GM19035 (cell line): ENCODE measurements at regions not wholly inside any gene's neighbourhood (a gene's known extent, or its start where the extent isn't known, plus 50 kb on each side); places are given as distances from the start of the nearest gene placed in this dataset.
"Not testable (repeated sequence)": the region's sequence is repeated elsewhere in the genome, so short reads cannot be mapped to it uniquely, and the experiment has no call there.

ENCODE experiments used
- ATAC-seq: cut with Tn5 transposase; IDR thresholded peaks from one replicate; pipeline ENCODE4 v1.9.1; 2021; ENCODE audit not compliant: unreplicated experiment

GRCh38 chr2:142585785-142586184 lies 291.7 kb upstream of the KYNU start:
- ATAC-seq, result peak; percentile 75

- ATAC-seq, result no peak
These were observed 295.1 kb upstream of the KYNU start for GRCh38 chr2:142582317-142582716.

GRCh38 chr2:142581491-142581890 lies 296.0 kb upstream of the KYNU start:
- no peak for ATAC-seq

GRCh38 chr2:142580691-142581090 lies 296.8 kb upstream of the KYNU start:
- ATAC-seq, result no peak

- ATAC-seq, result no peak
These were observed 301.9 kb upstream of the KYNU start for GRCh38 chr2:142575561-142575960.

- no peak for ATAC-seq
These were observed 303.1 kb upstream of the KYNU start for GRCh38 chr2:142574388-142574787.

GRCh38 chr2:142572346-142573132 lies 304.9 kb upstream of the KYNU start:
- no peak for ATAC-seq

- ATAC-seq, result no peak
These were observed 305.5 kb upstream of the KYNU start for GRCh38 chr2:142571934-142572333.

- no peak for ATAC-seq
These were observed 314.6 kb upstream of the KYNU start for GRCh38 chr2:142562900-142563299.

- no peak for ATAC-seq
These were observed 315.8 kb upstream of the KYNU start for GRCh38 chr2:142561656-142562055.

GRCh38 chr2:142557391-142557790 lies 320.1 kb upstream of the KYNU start:
- ATAC-seq, result no peak

- not testable (repeated sequence) for ATAC-seq
These were observed 331.5 kb upstream of the KYNU start for GRCh38 chr2:142545999-142546398.

- ATAC-seq, result no peak
These were observed 332.4 kb upstream of the KYNU start for GRCh38 chr2:142545036-142545435.

- no peak for ATAC-seq
These were observed 333.3 kb upstream of the KYNU start for GRCh38 chr2:142544173-142544572.

- ATAC-seq, result no peak
These were observed 335.0 kb upstream of the KYNU start for GRCh38 chr2:142542431-142542910.

GRCh38 chr2:142536966-142537365 lies 340.5 kb upstream of the KYNU start:
- ATAC-seq, result no peak

GRCh38 chr2:142536492-142536891 lies 341.0 kb upstream of the KYNU start:
- no peak for ATAC-seq

GRCh38 chr2:142535311-142535710 lies 342.2 kb upstream of the KYNU start:
- no peak for ATAC-seq

GRCh38 chr2:142533177-142533576 lies 344.3 kb upstream of the KYNU start:
- ATAC-seq, result no peak

GRCh38 chr2:142531377-142531776 lies 346.1 kb upstream of the KYNU start:
- no peak for ATAC-seq

GRCh38 chr2:142525720-142526119 lies 351.7 kb upstream of the KYNU start:
- ATAC-seq, result no peak

- no peak for ATAC-seq
These were observed 356.0 kb upstream of the KYNU start for GRCh38 chr2:142521492-142521891.

GRCh38 chr2:142515493-142515892 lies 362.0 kb upstream of the KYNU start:
- ATAC-seq, result no peak
